ENCODE measurements at regions not wholly inside any gene's neighbourhood (a gene's known extent, or its start where the extent isn't known, plus 50 kb on each side); places are given as distances from the start of the nearest gene placed in this dataset.

DNA sequence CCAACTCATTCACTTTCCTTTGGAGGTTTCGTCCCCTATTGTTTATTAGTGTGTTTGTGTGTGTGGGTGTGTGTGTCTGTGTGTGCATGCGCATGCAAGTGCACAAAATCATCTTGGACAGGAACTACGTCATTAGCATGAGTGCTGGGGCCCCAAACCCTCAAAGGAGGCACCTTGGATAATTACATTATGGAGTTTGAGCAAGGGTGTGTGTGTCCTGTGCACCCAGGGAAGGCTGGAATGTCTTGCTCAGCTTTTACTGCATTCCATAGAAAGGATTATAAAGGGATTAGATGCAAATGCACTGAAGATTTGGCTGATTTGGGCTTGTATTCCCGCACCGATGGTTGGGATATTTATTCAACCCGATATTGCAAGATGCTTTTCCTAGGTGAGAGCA, 203.4 kb upstream of the NAV2 start:
- TF ChIP-seq, protein P1, sequence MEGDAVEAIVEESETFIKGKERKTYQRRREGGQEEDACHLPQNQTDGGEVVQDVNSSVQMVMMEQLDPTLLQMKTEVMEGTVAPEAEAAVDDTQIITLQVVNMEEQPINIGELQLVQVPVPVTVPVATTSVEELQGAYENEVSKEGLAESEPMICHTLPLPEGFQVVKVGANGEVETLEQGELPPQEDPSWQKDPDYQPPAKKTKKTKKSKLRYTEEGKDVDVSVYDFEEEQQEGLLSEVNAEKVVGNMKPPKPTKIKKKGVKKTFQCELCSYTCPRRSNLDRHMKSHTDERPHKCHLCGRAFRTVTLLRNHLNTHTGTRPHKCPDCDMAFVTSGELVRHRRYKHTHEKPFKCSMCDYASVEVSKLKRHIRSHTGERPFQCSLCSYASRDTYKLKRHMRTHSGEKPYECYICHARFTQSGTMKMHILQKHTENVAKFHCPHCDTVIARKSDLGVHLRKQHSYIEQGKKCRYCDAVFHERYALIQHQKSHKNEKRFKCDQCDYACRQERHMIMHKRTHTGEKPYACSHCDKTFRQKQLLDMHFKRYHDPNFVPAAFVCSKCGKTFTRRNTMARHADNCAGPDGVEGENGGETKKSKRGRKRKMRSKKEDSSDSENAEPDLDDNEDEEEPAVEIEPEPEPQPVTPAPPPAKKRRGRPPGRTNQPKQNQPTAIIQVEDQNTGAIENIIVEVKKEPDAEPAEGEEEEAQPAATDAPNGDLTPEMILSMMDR (IDR thresholded peaks at IDR 0.05) = no peak
- no peak for TF ChIP-seq POLR2A (IDR thresholded peaks at IDR 0.05)

Data from esophagus squamous epithelium (tissue), 4 donors.